ENCODE measurements at regions not wholly inside any gene's neighbourhood (a gene's known extent, or its start where the extent isn't known, plus 50 kb on each side); places are given as distances from the start of the nearest gene placed in this dataset.

DNA sequence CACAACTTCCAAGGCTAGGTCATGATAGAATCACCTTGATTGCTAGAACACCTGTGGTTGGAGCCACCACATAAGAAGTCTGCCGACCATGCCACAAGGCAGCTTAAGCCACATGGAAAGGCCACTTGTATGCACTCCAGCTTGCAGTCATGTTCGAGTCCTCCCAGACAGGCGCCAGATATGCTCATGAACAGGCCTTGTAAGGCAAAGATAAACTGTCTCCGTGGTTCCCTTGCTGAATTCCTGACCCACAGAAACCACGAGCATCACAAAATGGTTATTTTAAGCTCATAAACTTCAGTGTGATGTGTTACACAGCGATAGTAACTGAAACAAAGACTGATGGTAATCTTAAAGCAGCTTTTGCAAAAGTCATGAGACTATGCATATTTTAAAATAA, 188.4 kb upstream of the DAPK1 start:
- TF ChIP-seq CTCF (conservative IDR thresholded peaks at IDR 0.05), result no peak
- no peak for TF ChIP-seq EZH2 (IDR thresholded peaks at IDR 0.05; ENCODE audit: low read depth)
